GM12878 (cell line): ENCODE measurements at regions not wholly inside any gene's neighbourhood (a gene's known extent, or its start where the extent isn't known, plus 50 kb on each side); places are given as distances from the start of the nearest gene placed in this dataset.

Experiments
- ATAC-seq: fragments of 200-7000 bp; cut with Tn5 transposase; 3 replicates; pipeline ENCODE4 v1.9.1; 2020; ENCODE audit warnings: mild to moderate bottlenecking, moderate library complexity
- BruUV-seq: library from RNA; stranded (reverse); fragments of 400-500 nt; replicated peaks from 2 replicates; lab custom pipeline; 2021; lab: Mats Ljungman, UMichigan
- CTCF ChIA-PET: fragments of 300-600 bp; sonication (Branson Sonifier 250); formaldehyde crosslinking; extraction: SDS; loops from one replicate; lab custom pipeline; 2021; ENCODE audit warnings: inconsistent platforms; lab: Yijun Ruan, JAX
- POLR2A ChIA-PET: fragments of 350-600 bp; formaldehyde crosslinking; extraction: SDS; loops from one replicate; lab custom pipeline; 2021; ENCODE audit warnings: inconsistent platforms; lab: Charles Lee
- RAD21 ChIA-PET: fragments of 300-600 bp; sonication (Branson Sonifier 250); formaldehyde crosslinking; loops from one replicate; lab custom pipeline; 2023; ENCODE audit warnings: antibody characterized with exemption; ENCODE audit not compliant: unreplicated experiment; lab: Charles Lee
- SMC1A ChIA-PET: fragments of 300-600 bp; sonication (Branson Sonifier 250); formaldehyde crosslinking; loops from one replicate; lab custom pipeline; 2023; ENCODE audit not compliant: unreplicated experiment, uncharacterized antibody; lab: Charles Lee
- DNase-seq: peaks from one replicate; pipeline ENCODE4 v3.0.0-alpha.2; 2011; ENCODE audit warnings: low read depth, low spot score
- FAIRE-seq: peaks from 3 replicates; lab custom pipeline; 2011; peaks lifted over from hg19 to GRCh38; lab: Jason Lieb, UNC
- H2AFZ ChIP-seq: 2 replicates; pipeline ENCODE4 v1.6.0; 2011; ENCODE audit warnings: low read depth, low read length, control low read depth; ENCODE audit not compliant: control insufficient read depth
- H3K27ac ChIP-seq: 2 replicates; pipeline ENCODE4 v1.5.1; 2011; ENCODE audit warnings: control low read depth; ENCODE audit not compliant: control insufficient read depth, insufficient read depth
- H3K27me3 ChIP-seq, 2 experiments: replicated peaks in 1 of 2; 2 replicates each; pipeline versions ENCODE4 v1.6.0 to v1.6.1; 2011; ENCODE audit warnings: low read length in 1 of 2; ENCODE audit not compliant: control insufficient read depth in 2 of 2, insufficient read depth in 2 of 2
- H3K36me3 ChIP-seq, 2 experiments: 2 replicates each; pipeline ENCODE4 v1.5.1; 2011; ENCODE audit warnings: low read length in 1 of 2; ENCODE audit not compliant: control insufficient read depth in 2 of 2, insufficient read depth in 2 of 2
- H3K4me1 ChIP-seq: 2 replicates; pipeline ENCODE4 v1.6.1; 2011; ENCODE audit warnings: mild to moderate bottlenecking, low read length, moderate library complexity, mixed read lengths; ENCODE audit not compliant: control insufficient read depth, insufficient read depth
- H3K4me2 ChIP-seq: 2 replicates; pipeline ENCODE4 v1.6.0; 2011; ENCODE audit warnings: control low read depth; ENCODE audit not compliant: control insufficient read depth, insufficient read depth
- H3K4me3 ChIP-seq: fragments of 200-600 bp; sonication (generic); 2 replicates; pipeline ENCODE4 v1.5.1; 2016
- H3K79me2 ChIP-seq: 2 replicates; pipeline ENCODE4 v1.6.0; 2011; ENCODE audit warnings: low read length; ENCODE audit not compliant: control insufficient read depth, insufficient read depth
- H3K9ac ChIP-seq: 2 replicates; pipeline ENCODE4 v1.8.0; 2011; ENCODE audit warnings: low read length, control low read depth, mixed read lengths; ENCODE audit not compliant: control insufficient read depth, insufficient read depth
- H3K9me3 ChIP-seq: replicated peaks from 3 replicates; pipeline ENCODE4 v1.5.1; 2011; ENCODE audit warnings: mild to moderate bottlenecking, low read length; ENCODE audit not compliant: control insufficient read depth, insufficient read depth
- H4K20me1 ChIP-seq: 2 replicates; pipeline ENCODE4 v1.6.0; 2011; ENCODE audit not compliant: control insufficient read depth, insufficient read depth
- BCLAF1 ChIP-seq: fragments of 450-650 bp; IDR thresholded peaks from 2 replicates; pipeline ENCODE4 v1.6.1; 2017; ENCODE audit warnings: antibody characterized with exemption, mild to moderate bottlenecking, moderate library complexity
- ELK1 ChIP-seq: IDR thresholded peaks from 2 replicates; pipeline ENCODE4 v1.6.1; 2012; ENCODE audit warnings: low read depth, low read length, improper control_type of control experiment
- HDGF ChIP-seq: fragments of 450-650 bp; IDR thresholded peaks from 2 replicates; pipeline ENCODE4 v1.6.1; 2016; ENCODE audit warnings: antibody characterized with exemption
- NFIC ChIP-seq: IDR thresholded peaks from 2 replicates; pipeline ENCODE4 v1.6.1; 2012; ENCODE audit warnings: low read depth, mild to moderate bottlenecking, inconsistent platforms, low read length, moderate library complexity
- NKRF ChIP-seq: fragments of 450-650 bp; conservative IDR thresholded peaks from 2 replicates; pipeline ENCODE4 v1.6.1; 2017; ENCODE audit warnings: mild to moderate bottlenecking, moderate library complexity
- RUNX3 ChIP-seq: IDR thresholded peaks from 2 replicates; pipeline ENCODE4 v1.6.1; 2012; ENCODE audit warnings: low read length, inconsistent platforms
- in situ Hi-C: fragments of 300-500 bp; cut with MboI; formaldehyde crosslinking; loops from 9 replicates; pipeline ENCODE4 v1.14.3; 2018; ENCODE audit warnings: mixed read lengths
- intact Hi-C: fragments of 100-400 bp; cut with micrococcal nuclease; formaldehyde crosslinking; loops from one replicate; pipeline ENCODE4 v1.14.2; 2022; ENCODE audit not compliant: unreplicated experiment
- TF ChIP-seq, protein P1 (sequence below): IDR thresholded peaks from 2 replicates; pipeline ENCODE4 v1.6.1; 2011; ENCODE audit warnings: borderline replicate concordance, low read depth, mild to moderate bottlenecking, moderate library complexity, mixed read lengths, low read length; ENCODE audit not compliant: insufficient read depth; ENCODE audit errors: extremely low read length

DNA sequence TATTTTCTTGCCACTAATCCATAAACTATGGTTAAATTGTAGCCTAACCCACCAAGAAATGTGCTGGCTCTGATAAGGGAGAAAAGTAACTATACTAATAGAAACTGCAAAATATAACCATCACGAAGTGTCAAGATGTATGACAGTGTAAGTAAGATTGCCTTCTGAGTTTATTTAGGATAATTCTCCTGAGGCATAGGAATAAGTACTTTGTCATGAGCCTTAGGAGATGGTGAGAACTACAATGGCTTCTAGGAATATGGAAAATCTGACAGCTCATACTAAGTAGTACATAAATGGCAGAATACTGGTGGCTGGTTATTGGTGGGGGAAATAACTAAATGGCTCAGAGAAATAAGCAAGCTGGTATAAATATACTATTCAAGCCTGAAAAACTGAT lies 543.9 kb downstream of the PRR16 start (continued):
- TF ChIP-seq ELK1 = no peak
- TF ChIP-seq, protein P1, sequence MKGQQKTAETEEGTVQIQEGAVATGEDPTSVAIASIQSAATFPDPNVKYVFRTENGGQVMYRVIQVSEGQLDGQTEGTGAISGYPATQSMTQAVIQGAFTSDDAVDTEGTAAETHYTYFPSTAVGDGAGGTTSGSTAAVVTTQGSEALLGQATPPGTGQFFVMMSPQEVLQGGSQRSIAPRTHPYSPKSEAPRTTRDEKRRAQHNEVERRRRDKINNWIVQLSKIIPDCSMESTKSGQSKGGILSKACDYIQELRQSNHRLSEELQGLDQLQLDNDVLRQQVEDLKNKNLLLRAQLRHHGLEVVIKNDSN = no peak
- TF ChIP-seq, all 136 proteins: peak for 0

- intact Hi-C loops = no loop called here
- no peaks in the 10 kb centered on the region for H3K27me3 ChIP-seq
- POLR2A ChIA-PET = no interaction called here
- no peaks in the 10 kb centered on the region for H3K4me1 ChIP-seq
- CTCF ChIA-PET = no interaction called here
- no peaks in the 10 kb centered on the region for H3K79me2 ChIP-seq
- no peak overlapping the region for H3K4me3 ChIP-seq
- no peak for DNase-seq
- H3K4me2 ChIP-seq = no peak overlapping the region
- no TSS peak for BruUV-seq
- no peak overlapping the region for H2AFZ ChIP-seq
- ATAC-seq = no peak
- H3K27ac ChIP-seq = no peak overlapping the region
- no peaks in the 10 kb centered on the region for H3K9me3 ChIP-seq
- no peak overlapping the region for H3K9ac ChIP-seq
- no peaks in the 10 kb centered on the region for H3K36me3 ChIP-seq
- no peak for FAIRE-seq
- TF ChIP-seq BCLAF1 = no peak
- TF ChIP-seq NKRF = no peak
- TF ChIP-seq HDGF = no peak
- TF ChIP-seq NFIC = no peak
- TF ChIP-seq RUNX3 = no peak
- no peaks in the 10 kb centered on the region for H4K20me1 ChIP-seq
- RAD21 ChIA-PET = no interaction called here
- in situ Hi-C loops = no loop called here
- SMC1A ChIA-PET = no interaction called here
These were observed 545.0 kb downstream of the PRR16 start for GRCh38 chr5:121009058-121009457.
